Head of caudate nucleus (tissue), 42 donors: ENCODE measurements at regions not wholly inside any gene's neighbourhood (a gene's known extent, or its start where the extent isn't known, plus 50 kb on each side); places are given as distances from the start of the nearest gene placed in this dataset.
A peak's percentile ranks its signal among the peaks of the same experiment; 100 is the strongest.

Experiments
- DNase-seq, 42 donors: peaks; one replicate each; pipeline versions ENCODE4 v3.0.0 to v3.0.0-alpha.2; 2020 to 2021; ENCODE audit warnings: mixed read lengths in 7 of 42
- intact Hi-C: fragments of 100-400 bp; cut with DNase I; formaldehyde crosslinking; loops from one replicate; pipeline ENCODE4 v1.15.0; 2022

DNA sequence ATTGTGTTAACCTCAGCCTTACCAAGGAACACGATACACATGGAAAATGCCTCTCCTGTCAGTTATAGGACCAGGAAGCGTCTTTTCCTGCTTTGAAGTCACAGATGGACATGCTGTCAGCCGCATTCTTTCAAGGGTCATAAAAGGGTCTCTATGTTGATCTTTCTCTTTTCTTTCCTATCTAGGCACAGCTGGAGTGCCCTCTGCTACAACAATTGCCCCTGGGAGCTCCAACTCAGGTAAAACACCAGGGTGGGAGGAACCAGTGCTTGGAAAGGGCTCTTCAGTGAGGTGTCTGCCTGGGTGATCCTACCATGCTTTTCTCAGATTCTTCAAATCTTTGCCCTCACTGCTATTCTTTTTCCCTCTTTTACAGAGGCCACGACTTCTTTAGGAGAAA is 157.4 kb upstream of the CNTN1 start:
- no peak for DNase-seq
- intact Hi-C loops, result no loop called here

DNA sequence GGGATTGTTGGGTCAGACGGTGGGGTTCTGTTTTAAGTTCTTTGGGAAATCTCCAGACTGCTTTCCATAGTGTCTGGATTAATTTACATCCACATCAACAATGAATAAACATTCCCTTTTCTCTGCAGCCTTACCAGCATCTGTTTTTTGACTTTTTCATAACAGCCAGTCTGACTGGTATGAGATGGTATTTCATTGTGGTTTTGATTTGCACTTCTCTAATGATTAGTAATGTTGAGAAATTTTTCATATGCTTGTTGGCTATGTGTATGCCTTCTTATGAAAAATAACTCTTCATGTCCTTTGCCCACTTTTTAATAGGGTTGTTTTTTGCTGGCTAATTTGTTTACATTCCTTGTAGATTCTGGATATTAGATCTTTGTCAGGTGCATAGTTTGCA is 140.8 kb upstream of the CNTN1 start:
- no peak for DNase-seq
- intact Hi-C loops, result no loop called here

DNA sequence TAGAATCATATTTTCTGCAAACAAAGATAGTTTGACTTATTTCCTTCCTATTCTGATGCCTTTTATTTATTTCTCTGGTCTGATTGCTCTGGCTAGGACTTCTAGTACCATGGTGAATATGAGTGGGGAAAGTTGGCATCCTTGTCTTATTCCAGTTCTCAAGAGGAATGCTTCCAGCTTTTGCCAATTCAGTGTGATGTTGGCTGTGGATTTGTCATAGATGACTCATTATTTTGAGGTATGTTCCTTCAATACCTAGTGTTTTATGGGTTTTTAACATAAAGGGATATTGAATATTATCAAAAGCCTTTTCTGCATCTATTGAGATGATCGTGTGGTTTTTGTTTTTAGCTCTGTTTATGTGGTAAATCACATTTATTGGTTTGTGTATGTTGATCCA is 139.4 kb upstream of the CNTN1 start:
- DNase-seq, result no peak
- intact Hi-C loops, result no loop called here

DNA sequence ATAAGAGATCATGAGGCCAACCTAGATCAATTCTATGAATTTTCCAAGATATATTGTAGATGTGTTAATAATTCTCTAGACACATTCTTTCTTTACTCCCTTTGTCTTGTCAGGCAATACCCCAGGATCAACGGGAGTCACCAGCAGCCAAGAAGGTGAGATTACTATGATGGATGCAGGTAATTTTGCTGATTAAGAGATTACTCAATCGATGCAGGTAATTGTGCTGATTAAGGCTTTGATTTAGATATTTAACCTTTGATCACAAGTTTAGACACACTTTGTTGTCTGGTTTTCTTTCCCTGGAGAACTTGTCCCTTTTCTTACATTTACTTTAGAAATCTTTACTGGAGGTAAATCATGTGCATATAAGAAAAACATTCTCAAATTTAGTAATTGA is 134.3 kb upstream of the CNTN1 start:
- intact Hi-C loops, result no loop called here
- DNase-seq, result no peak

DNA sequence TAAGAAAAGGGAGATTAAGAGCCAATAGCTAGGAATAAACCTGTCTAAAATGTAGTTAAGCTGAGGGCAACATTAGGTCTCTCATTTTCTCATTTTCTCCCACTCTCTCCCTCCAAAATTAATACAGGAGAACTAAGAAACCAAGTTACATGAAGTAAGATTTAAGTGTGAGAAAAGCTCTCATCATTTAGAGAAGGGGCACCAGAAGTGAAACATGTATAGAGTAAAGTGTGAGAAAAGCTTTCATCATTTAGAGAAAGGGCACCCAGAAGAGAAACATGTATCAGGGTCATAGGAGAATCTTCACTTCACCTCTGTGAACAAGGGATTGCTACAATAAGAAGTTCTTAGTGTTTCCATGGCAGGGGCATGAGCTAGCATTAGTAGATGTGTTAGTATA is 132.4 kb upstream of the CNTN1 start:
- intact Hi-C loops, result no loop called here

DNA sequence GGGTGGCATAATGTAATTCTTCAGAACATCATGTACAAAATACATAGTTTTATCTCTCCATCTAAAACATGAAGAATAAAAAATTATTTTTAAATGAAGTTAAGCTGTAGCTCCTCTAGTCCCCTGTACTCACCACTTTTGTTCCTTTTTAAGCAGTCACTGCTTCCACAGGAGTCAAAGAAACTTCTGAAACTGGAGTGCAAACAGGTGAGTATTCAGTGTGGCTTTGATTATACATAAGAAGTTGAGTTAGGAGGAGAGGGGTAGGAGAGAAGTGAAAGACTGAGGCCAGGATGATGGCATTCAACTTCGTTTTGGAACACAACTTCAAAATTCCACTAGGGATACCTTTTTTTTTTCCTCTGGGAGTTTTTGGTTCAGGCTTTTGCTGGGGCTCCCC is 131.4 kb upstream of the CNTN1 start:
- intact Hi-C loops, result no loop called here
- DNase-seq, result no peak

More for the DNA sequence above, 132.4 kb upstream of the CNTN1 start:
- no peak for DNase-seq

GRCh38 chr12:40561395-40561966 is 130.8 kb upstream of the CNTN1 start:
- intact Hi-C loops, result no loop called here
- no peak for DNase-seq

DNA sequence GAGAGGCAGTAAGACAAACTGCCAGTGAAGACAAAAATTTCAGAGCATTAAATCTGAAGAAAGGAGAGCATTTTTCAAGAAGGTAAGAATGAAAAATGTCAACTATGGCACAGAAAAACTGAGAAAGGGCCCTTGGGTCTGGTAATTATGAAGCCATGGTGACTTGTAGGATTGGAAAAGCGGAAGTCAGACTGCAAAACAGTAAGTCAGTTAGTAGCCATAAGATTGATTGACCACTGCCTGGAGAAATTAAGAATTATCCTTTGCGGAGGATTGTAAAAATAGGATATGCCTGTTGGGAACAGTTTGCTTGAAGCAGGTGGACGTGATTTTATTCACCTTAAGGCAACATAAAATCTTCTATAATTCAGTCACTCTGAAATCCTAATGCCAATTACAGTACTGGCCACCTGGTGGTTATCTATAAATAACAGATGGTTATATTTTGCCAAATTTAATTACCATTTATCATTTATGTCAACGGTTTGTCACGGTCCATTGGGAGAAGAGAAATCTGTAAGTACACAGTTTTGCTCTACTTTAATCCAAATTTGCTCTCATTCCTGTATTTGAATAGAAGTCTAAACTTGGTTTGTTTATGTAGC is 127.1 kb upstream of the CNTN1 start:
- DNase-seq, result no peak
- intact Hi-C loops, result no loop called here

DNA sequence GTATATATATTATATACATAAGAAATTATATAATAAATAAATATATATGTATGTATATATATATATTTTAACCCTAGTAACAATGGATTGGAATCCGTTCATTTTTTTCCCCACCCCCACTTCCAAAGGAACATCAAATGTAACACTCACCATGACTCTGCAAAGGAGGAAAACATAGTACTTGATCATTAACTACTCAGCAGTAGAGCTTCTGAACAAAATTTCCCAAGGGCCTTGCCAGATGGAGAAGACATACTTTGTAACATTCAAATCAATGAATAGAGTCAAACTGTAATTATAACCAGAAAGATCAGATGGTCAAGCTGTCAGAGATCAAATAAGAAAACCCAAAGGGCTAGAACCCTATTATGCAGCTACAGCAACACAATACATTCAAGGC is 126.0 kb upstream of the CNTN1 start:
- intact Hi-C loops, result no loop called here
- no peak for DNase-seq

GRCh38 chr12:40569626-40570179 is 122.5 kb upstream of the CNTN1 start:
- no peak for DNase-seq
- intact Hi-C loops, result no loop called here

DNA sequence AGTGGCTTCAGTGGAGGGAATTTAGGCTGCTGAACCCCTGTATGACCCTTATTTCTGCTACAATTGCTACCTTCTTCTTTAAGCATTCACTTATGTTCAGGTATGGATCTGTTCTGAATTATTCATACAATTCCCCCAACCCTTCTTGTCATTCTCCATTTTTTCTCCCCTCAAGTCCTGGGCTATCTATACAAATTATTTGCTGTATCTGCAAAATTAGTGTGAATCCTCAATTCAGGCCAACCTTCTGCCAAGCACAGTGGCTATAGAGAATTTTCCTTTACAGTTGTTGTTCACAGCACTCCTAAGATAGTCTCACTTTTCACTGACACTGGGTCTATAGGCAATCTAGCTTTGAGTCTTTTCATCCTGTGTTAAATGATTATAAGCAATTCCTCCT is 119.2 kb upstream of the CNTN1 start:
- no peak for DNase-seq
- intact Hi-C loops, result no loop called here

DNA sequence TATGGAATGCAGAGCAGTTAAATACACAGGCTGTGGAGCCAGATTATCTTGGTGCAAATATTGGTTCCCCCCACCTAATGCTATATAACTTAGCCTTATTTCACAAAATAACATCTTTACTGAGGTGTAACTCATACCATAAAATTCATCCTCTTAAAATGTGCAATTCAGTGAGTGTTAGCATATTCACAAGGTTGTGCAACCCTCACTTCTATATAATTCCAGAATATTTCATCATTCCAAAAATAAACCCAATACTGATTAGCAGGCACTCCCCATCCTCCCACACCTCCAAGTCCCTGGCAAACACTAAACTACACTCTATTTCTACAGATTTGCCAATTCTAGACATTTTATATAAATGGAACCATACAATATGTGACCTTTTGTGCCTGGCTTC is 116.3 kb upstream of the CNTN1 start:
- intact Hi-C loops, result no loop called here
- DNase-seq, result peak in 1 of 42 donors; percentile 6

DNA sequence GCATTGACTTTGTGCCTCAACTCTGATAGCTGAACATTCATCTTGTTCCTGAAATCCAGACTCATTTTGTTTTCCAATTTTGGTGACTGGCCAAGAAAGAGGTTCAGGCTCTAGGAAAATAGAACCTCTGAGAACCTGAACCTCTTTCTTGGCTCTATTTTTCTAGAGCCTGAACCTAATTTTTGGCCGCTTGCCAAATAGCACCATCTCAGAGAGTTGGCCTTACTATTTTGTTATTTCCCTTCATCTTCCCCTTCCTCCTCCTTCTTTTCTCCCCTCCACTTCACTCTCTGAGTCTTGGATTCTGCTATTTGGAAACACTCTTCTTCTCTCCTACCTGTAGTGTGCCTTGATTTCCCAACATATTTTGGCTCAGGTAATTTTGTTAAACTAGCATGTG is 114.4 kb upstream of the CNTN1 start:
- DNase-seq, result no peak
- intact Hi-C loops, result no loop called here

GRCh38 chr12:40579687-40580086 is 112.6 kb upstream of the CNTN1 start:
- intact Hi-C loops, result no loop called here
- no peak for DNase-seq

DNA sequence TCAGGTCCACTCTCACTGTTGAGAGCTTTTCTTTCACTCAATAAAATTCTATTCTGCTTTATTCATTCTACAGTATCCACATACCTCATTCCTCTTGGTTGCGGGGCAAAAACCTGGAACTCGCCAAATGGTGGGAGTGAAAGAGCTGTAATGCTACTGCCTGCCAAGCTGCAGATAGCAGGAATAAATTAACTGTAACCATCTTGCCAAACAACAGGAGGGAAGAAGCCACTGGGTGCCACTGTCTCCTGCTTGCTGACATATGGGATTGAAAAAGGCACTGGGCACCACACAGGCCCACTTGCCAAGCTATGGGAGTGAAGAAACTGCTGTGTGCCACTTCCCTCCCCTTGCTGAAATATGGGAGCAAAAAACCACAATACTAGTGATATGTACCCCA is 111.9 kb upstream of the CNTN1 start:
- DNase-seq, result no peak
- intact Hi-C loops, result no loop called here

DNA sequence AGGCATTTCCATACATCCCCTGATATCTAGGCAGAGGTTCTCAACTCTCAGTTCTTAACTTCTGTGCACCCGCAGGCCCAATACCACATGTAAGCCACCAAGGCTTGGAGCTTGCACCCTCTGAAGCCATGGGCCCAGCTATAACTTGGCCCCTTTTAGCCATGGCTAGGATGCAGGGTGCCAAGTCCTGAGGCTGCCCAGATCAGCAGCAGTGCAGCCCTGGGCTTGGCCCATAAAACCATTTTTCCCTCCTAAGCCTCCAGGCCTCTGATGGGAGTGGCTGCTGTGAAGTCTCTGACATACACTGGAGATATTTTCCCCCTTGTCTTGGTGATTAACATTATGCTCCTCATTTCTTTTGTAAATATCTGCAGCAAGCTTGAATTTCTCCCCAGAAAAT is 110.3 kb upstream of the CNTN1 start:
- intact Hi-C loops, result no loop called here
- no peak for DNase-seq

- DNase-seq, result no peak
- intact Hi-C loops, result no loop called here
These were observed 108.5 kb upstream of the CNTN1 start for GRCh38 chr12:40583743-40584142.

DNA sequence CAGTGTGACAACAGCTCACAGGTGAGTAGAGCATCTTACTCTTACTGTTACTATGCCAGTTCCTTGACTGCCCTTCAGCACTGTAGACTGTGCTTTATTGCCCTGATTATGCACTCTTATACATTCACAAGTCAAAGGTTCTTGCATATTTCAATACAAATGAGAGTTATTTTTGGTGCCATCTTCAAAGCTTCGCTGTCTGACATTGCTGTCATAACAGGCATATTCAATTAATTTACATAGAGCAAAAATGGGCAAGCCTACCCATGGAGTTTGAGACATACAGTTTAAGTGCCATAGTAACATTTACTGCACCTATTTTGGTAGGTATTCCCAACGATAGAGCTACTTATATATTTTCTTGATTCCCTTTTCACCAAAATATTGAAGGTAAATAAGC is 107.5 kb upstream of the CNTN1 start:
- DNase-seq, result no peak
- intact Hi-C loops, result no loop called here

- intact Hi-C loops, result no loop called here
- DNase-seq, result no peak
These were observed 105.4 kb upstream of the CNTN1 start for GRCh38 chr12:40586823-40587222.

- DNase-seq, result no peak
- intact Hi-C loops, result no loop called here
These were observed 104.8 kb upstream of the CNTN1 start for GRCh38 chr12:40587421-40587820.

- DNase-seq, result no peak
- intact Hi-C loops, result no loop called here
These were observed 104.3 kb upstream of the CNTN1 start for GRCh38 chr12:40587970-40588369.
